ENCODE measurements at regions not wholly inside any gene's neighbourhood (a gene's known extent, or its start where the extent isn't known, plus 50 kb on each side); places are given as distances from the start of the nearest gene placed in this dataset.

- Histone ChIP-seq H3K4me3 (no peak overlapping the region), H3K9me3 (no peaks in the 10 kb centered on the region), H3K4me1 (ENCODE audit: low read depth) (no peaks in the 10 kb centered on the region), H3K36me3 (ENCODE audit: low read depth) (no peaks in the 10 kb centered on the region)
- TF ChIP-seq CTCF (IDR thresholded peaks at IDR 0.05): no peak
- ATAC-seq (no peak), DNase-seq (no peak)
- intact Hi-C loops (cut with DNase I, micrococcal nuclease): no loop called here
Measured at GRCh38 chr2:8324901-8325300, 357.0 kb upstream of the ID2 start.

GRCh38 chr2:8327371-8328100 is 354.3 kb upstream of the ID2 start:
- Histone ChIP-seq H3K4me1 (ENCODE audit: low read depth) (no peaks in the 10 kb centered on the region), H3K4me3 (no peak overlapping the region), H3K36me3 (ENCODE audit: low read depth) (no peaks in the 10 kb centered on the region), H3K9me3 (no peaks in the 10 kb centered on the region)
- no peak for TF ChIP-seq CTCF (IDR thresholded peaks at IDR 0.05)
- DNase-seq (no peak), ATAC-seq (no peak)
- intact Hi-C loops (cut with DNase I, micrococcal nuclease): no loop called here

DNA sequence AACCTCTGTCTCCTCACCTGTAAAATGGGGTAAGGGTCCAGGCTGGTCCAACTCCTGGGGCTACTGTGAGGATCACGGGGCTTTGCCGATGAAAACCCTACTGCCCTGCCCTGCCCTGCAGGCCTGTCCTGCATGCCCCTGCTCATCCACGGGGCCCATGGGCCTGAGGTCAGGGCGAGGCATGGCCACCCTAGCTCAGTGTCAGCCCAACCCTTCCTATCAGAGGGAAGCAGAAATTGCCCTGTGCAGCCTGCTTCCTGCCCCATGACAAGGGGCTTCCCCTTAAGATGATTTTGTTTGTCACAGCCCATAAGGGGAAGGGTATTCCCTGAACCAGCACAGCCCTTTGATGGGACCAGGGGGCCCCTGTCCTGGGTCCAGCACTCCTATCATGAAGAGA is 353.6 kb upstream of the ID2 start:
- ATAC-seq (peak; percentile 47), DNase-seq (no peak)
- H3K36me3 ChIP-seq (ENCODE audit: low read depth): no peaks in the 10 kb centered on the region
- no peak for TF ChIP-seq CTCF (IDR thresholded peaks at IDR 0.05)
- H3K4me3 ChIP-seq: no peak overlapping the region
- intact Hi-C loops (cut with DNase I, micrococcal nuclease): no loop called here
- H3K4me1 ChIP-seq (ENCODE audit: low read depth): no peaks in the 10 kb centered on the region
- H3K9me3 ChIP-seq: no peaks in the 10 kb centered on the region

DNA sequence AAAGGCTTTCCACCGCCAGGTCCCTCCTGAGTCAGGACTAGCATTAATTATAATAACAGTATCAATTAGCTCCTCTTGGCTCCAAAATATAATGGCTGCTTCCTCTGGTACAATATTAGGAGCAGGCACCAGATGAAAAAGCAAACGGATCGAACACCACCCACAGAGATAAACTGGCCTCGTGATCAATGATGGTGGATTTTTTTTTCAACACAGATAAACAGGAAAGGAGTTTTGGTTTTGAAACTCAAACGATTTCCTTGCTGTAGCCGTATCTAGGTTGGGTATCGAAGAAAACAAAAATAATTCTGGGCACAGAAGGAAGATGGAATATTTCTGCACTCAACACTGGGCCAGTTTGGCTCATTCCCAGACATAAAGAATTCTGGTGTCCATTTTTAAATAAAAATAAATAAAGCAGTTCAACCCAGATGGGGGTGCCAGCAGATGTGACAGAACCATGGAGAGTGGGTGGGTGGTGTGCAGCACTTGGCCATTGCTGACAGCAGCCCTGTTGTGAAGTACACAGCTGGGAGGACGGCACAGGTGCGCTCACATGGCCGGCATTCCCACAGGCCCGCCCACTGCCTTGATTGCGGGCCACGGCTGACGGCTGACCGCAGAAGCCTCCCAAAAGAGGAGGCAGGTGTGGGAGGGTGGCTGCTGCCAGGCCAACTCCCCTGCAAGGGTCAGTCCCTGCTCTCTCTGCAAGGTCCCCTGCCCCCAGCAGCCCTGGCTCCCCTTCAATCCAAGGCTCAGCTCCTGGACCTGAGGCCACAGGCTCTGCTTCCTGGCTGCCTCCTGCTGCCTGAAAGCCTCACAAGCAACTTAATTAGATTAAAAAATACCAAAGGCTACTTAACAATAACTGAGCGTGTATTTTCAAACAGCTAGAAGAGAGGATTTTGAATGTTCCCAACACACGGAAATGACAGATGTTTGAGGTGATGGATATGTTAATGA is 351.9 kb upstream of the ID2 start:
- Histone ChIP-seq H3K9me3 (no peaks in the 10 kb centered on the region), H3K36me3 (ENCODE audit: low read depth) (no peaks in the 10 kb centered on the region), H3K4me1 (ENCODE audit: low read depth) (no peaks in the 10 kb centered on the region), H3K4me3 (no peak overlapping the region)
- intact Hi-C loops (cut with DNase I, micrococcal nuclease): no loop called here
- no peak for TF ChIP-seq CTCF (IDR thresholded peaks at IDR 0.05)
- DNase-seq: no peak
- no peak for ATAC-seq

- no peak for ATAC-seq
- intact Hi-C loops (cut with DNase I, micrococcal nuclease): no loop called here
- H3K9me3 ChIP-seq: no peaks in the 10 kb centered on the region
- no peak for DNase-seq
- no peaks in the 10 kb centered on the region for H3K4me1 ChIP-seq (ENCODE audit: low read depth)
- no peaks in the 10 kb centered on the region for H3K36me3 ChIP-seq (ENCODE audit: low read depth)
- no peak overlapping the region for H3K4me3 ChIP-seq
- no peak for TF ChIP-seq CTCF (IDR thresholded peaks at IDR 0.05)
Measured at GRCh38 chr2:8331068-8331467, 350.8 kb upstream of the ID2 start.

All from mucosa of descending colon (tissue), 3 donors.